NCI-H2196 (cell line): ENCODE measurements at regions not wholly inside any gene's neighbourhood (a gene's known extent, or its start where the extent isn't known, plus 50 kb on each side); places are given as distances from the start of the nearest gene placed in this dataset.
"Not testable (repeated sequence)": the region's sequence is repeated elsewhere in the genome, so short reads cannot be mapped to it uniquely, and the experiment has no call there.

Experiments
- DNase-seq: peaks from one replicate; lab custom pipeline; 2025; ENCODE audit not compliant: unreplicated experiment; lab: John Stamatoyannopoulos, UW

DNA sequence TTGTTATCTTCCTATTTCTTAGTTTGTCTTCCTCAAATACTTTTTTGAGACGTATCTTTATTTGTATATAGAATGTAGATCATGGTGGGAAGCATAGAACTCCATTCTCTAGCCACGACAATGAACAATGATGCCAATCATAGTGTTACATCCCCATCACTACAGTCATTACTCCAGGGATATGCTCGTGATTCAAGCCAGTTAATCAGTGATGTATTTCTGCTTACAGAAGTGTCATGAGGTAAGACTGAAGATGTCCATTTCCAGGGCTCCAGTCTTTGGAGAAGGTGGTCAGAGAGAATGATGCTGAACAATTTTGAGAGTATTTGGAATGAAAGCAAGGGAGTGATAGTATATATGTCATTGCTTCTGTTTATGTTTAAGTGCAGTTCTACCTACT lies 777.2 kb upstream of the TMEFF2 start:
- DNase-seq, result no peak

DNA sequence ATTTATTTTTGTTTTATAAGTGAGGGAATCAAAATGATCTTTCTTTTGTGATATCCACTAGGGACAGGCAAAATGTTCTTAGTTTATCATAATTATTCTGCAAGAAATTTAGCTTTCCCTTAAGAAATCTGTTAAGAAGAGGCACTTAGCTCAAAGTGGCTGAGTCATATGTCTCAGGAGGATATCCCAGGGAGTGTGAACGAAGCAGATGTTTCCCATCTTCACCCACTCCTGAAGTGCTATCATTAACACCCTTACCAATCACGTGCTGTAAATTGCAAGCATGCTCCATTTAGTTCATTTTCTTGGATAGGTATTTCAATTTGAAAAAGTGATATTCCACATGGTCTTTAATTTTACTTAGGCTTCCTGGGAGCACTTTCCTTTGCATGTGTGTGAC lies 774.3 kb upstream of the TMEFF2 start:
- no peak for DNase-seq

DNA sequence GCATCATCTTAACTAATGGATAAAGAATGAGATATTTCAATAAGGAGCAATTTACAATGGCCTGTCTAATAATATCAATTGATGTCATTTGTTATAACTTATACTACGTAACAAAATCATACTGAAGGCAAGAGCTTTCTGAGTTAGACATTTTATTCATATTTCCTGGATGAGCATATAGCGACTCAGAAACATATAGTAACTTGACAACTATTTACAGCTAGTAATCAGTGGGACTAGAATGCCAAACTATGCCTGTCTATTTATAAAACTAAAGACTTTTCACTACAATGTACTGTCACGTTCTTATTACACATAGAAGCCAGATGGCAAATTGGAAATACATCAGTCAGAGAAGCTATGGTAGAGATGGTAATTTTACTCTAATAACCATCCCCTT lies 766.2 kb upstream of the TMEFF2 start:
- no peak for DNase-seq

DNA sequence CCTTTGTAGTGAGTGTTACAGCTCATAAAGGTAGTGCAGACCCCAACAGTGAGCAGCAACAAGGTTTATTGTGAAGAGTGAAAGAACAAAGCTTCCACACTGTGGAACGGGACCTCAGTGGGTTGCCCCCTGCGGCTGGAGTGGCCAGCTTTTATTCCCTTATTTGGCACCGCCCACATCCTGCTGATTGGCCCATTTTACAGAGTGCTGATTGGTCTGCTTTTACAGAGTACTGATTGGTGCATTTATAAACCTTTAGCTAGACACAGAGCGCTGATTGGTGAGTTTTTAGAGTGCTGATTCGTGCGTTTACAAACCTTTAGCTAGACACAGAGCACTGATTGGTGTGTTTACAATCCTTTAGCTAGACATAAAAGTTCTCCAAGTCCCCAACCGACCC lies 763.9 kb upstream of the TMEFF2 start:
- DNase-seq, result not testable (repeated sequence)

DNA sequence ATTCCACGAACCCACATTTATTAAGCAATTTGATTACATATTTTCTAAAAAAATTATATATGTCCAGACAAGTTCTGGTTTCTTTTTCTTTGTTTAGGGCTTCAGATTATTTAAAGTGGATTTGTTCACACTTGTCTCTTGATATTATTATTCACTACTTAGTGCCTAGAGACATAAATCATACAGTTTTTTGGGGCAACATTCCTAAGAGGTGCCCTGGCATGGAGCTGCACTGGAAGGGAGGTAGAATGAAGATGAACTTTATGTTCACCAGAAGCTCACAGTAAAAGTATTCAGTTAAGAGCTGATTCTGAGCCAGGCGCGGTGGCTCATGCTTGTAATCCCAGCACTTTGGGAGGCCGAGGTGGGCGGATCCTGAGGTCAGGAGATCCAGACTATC lies 762.7 kb upstream of the TMEFF2 start:
- no peak for DNase-seq

DNA sequence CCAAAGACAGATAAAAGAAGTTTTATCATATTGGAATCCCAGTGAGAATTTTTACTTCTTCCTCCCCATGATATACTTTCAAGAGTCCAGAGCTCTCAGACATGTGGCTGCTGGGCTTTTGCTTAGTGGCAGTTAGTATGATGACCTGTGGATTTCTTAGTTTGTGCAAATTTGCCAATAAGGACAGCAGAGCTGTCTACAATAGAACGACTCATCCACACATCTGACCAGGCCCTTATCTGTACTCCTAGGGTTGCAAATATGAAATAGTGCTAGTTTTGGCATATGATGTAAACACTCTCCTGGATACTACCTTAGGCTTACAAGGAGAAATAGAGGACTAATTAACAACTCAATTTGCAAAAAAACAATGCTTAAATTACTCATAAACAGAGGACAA lies 758.4 kb upstream of the TMEFF2 start:
- no peak for DNase-seq

DNA sequence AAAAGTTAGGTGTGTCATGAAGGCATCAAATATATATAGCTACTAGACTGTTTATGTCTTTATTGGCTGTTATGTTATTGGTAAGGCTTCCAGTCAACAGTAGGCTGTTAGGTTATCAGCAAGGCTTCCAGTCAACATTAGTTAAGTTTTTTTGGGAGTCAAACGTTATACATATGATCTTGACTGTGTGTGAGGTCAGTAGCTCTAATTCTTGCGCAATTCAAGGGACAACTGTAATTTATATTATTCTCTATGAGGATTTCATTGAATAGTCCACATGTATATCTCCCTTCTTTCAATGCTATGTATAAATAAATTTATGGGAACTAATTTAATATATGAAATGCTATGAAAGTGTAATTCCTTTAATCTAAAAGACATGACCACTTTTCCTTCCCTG lies 757.5 kb upstream of the TMEFF2 start:
- DNase-seq, result no peak

DNA sequence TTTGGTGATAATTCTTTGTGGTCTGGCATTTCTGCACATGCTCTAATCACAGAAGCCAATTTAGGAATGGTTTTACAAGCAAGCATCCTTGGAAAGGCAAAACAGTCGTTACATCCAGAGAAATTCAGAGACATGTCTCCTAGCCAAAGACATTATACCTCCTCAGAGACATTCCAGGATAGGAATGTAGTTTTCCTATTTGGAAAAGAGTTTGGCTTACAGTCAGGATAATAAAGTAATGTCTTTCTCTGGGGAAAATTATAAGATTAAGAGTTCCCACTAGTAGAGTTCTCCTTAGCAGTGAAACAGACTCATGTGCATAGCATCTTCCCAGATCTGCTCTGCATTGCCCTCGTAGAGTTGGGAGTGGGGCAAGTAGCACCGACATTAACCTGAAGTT lies 753.6 kb upstream of the TMEFF2 start:
- DNase-seq, result no peak

DNA sequence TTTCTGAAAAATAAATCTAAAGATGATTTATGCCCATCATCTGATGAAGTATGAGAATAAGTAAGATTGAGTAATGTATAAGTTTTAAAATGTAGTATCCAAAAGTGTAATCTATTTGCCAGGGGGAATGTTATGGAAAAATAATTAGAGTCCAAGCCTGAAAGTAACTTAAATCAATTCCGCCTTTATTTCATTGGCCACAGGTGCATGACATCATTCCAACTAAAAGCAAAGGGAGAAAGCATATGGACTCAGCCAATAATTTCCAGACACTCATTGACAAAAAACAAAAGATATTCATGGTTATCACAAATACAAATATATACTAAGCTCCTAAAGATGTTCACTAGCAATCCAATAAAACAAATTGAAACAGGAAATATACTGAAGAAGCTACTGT lies 752.6 kb upstream of the TMEFF2 start:
- DNase-seq, result no peak

DNA sequence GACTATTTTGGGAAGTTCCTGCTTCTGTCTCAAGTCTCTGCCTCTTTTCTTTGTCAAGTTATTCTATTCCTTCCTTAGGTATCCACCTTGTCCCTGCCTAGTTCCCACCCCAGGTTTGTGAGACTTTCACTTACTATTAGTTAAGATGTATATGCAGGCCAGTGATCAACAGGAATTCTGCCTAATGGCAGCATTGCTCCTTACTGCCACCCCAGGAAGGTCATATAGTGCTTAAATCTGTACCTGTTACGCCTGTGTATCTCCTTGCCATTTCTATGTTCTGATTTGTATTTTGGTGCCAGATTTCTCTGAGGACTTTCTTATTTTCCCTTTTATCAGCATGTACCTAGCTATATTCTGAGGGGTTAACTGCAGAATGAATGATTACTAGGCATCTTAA lies 746.0 kb upstream of the TMEFF2 start:
- no peak for DNase-seq

DNA sequence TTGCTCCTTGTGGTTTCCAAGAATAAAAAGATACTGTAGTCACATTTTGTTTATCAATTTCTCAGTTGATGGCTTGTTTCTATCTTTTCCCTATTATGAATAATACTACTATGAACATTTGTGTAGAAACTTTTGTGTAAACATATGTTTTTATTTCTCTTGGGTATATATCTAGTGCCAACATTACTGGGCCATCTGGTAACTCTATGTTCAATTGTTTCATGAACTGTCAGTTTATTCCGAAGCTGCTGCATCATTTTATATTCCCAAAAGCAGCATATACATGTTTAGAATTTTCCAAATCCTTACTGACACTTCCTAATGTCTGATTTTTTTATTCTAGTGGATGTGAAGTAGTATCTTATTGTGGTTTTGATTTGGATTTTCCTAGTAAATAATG lies 737.6 kb upstream of the TMEFF2 start:
- DNase-seq, result no peak

DNA sequence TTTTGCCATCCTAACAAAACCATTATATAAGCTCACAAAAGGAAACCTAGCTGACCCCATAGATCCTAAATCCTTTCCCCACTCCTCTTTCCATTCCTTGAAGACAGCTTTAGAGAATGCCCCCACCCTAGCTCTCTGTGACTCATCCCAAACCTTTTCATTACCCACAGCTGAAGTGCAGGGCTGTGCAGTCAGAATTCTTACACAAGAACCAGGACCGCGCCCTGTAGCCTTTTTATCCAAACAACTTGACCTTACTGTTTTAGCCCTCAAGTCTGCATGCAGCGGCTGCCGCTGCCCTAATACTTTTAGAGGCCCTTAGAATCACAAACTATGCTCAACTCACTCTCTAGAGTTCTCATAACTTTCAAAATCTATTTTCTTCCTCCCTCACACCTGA lies 726.9 kb upstream of the TMEFF2 start:
- not testable (repeated sequence) for DNase-seq

DNA sequence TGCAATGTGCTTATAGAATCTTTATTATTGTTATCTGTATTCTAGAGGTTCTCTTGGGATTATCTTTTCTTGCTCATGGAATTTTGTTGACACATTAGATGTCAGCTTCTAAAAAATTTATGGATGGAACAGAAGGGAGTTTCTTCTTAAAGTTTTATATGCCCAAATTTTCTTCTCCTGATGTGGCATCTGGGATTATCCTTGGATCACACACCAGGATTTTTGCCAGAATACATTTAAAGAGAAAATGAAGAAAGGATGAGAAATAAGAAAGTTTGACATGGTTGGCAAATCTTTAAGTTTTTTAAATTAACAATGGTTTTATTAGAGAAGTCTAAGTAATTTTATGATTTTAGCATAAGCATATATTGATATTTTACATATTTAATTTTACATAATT lies 706.7 kb upstream of the TMEFF2 start:
- no peak for DNase-seq

DNA sequence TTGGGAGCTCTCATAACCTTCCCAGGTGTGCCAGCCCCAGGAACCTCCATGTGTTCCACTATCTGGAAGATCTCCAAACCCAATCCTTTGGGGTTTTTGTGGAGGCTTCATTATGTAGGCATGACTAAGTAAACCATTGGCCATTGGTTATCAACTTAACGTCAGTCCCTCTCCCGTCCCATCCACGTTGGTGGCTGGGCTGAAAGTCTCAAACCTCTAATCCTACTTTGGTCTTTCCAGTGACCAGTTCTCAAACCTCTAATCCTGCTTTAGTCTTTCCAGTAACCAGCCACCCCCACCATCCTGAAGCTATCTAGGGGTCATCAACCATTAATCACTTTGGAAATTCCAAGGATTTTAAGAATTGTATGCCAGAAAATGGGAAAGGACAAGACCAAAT lies 704.7 kb upstream of the TMEFF2 start:
- DNase-seq, result no peak

DNA sequence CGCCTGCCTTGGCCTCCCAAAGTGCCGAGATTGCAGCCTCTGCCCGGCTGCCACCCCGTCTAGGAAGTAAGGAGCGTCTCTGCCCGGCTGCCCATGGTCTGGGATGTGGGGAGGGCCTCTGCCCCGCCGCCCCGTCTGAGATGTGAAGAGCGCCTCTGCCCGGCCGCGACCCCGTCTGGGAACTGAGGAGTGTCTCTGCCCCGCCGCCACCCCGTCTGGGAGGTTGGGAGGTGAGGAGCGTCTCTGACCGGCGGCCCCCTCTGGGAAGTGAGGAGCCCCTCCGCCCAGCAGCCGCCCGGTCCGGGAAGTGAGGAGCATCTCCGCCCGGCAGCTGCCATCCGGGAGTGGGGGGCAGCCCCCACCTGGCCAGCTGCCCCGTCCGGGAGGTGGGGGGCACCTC lies 699.2 kb upstream of the TMEFF2 start:
- not testable (repeated sequence) for DNase-seq

DNA sequence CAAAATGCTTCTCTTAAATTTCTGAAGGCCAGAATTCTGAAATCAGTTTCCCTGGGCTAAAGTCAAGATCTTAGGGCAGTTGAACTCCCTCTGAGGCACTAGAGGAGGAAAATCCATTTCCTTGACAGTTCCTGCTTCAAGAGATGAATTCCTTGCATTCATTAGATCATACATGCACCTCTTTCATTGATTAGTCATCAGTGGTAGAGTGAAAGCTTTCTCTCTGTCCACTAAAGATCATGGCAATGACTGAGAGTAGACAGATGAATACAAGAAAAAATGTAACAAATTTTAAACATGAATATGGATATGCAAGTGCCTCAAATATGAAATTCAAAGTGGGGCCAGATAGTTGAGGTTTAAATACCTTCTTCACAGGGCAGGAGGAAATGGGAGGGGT lies 693.4 kb upstream of the TMEFF2 start:
- DNase-seq, result no peak

DNA sequence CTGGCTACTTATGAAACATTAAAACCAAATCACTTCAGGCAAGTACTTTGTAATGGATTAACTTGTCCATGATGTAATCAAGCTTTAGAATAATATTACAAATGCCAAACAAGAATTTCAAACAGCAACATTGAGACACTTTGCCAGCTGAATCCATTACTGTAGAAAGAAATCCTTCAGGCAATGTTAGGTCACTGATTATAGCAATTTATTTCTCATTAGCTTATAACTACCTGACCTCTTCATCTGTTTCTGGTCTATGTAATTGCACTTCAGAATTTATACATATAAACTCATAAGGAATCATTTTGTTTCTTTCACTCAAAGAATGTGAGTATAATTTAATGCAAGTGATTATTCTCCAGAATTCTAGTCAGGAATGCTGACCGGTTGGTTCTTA lies 692.6 kb upstream of the TMEFF2 start:
- no peak for DNase-seq

DNA sequence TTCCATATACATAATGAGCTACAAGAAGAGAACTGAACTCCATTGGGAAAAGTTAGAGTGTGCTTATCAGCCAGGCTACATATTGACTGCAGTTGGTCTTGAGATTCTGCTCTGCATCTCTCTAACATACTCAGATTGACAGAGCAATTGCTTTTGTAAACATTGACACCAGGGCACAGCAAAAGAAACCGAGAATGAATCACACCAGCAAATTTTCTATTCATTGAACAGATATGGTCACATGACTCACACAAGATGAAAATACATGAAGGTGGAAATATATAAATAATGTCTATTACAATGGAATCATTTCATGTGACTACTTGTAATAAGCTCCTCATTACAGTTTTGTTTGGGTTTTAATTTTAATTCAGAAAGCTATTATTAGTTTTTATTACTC lies 691.9 kb upstream of the TMEFF2 start:
- no peak for DNase-seq

DNA sequence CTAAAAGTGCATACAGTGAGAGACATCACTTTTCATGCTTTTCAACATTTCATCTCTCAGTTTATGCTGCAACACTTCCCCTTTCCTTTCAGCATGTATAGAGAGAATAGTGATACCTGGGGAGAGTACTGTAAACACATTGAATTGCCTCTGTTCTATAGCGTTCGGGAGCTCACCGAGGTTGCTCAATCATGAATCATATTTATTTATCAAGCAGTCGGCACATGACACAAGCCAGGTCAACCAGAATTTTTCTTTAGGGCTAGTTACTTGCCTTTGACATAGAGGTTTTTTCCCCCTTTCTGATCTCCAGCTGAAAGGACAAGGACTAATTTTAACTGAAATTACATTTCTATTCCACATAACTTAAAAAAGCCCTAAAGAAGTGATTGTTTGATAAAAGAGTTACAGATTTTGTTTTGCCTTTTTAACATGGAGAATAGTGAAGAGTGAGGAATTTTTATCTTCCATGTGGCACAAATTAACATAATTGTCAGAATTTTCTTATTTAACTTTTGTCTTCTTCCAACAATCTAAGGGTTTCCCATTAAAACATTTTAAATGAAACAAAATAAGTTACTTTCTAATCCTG lies 690.9 kb upstream of the TMEFF2 start:
- DNase-seq, result no peak

DNA sequence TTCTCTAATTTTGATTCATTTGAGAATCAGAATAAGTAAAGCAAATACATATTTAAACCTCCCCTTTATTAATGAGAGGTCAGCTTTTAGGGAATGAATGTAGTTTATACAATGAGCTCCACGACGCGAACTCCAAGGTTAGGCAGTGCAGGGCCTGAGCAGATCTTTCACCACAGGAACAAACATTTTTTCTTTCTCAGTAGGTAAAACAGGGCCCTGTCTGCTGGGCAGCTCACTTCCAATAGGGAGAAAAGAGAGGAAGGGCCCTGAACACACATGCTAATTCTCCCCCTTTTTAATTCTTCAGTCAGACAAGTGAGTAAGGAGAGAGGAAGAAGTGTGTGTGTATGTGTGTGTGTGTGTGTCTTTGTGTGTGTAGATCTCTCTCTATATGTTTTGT lies 682.4 kb upstream of the TMEFF2 start:
- no peak for DNase-seq

DNA sequence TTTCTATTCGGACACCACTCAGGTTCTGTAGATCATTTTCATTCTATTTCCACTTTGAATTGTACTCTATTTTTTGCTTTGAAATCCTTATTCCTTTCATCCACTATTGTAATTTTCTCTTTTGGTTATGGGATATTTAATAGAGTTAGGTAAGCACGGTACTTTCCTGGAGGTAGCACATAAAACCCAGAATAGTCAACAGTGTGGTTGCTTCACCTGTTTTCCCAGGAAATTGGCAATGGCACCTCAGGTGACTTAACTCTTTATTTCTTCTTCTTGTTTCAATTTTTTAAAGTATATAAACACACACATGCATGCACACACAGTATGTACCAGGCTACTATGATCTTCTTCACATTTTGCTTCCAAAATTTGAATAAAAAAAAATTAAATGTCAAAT lies 682.0 kb upstream of the TMEFF2 start:
- DNase-seq, result no peak

DNA sequence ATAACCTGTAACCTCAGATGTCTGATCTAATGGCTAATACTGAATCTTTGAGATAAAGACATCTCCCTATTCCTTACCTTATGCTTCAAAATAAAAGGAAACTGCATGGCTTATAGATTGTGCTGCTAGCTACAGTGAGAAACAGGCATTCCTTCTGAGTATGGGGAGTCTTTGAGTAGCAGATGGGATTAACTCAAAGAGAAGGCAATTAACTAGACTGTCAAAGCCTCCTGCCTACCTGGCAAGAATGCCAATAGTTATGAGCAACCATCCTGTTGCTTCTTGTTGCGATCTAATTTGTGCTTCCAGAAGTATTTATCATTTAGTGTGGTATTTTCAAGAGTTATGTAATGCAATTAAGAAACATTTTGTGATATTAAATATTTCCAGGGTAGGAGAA lies 660.0 kb upstream of the TMEFF2 start:
- no peak for DNase-seq

DNA sequence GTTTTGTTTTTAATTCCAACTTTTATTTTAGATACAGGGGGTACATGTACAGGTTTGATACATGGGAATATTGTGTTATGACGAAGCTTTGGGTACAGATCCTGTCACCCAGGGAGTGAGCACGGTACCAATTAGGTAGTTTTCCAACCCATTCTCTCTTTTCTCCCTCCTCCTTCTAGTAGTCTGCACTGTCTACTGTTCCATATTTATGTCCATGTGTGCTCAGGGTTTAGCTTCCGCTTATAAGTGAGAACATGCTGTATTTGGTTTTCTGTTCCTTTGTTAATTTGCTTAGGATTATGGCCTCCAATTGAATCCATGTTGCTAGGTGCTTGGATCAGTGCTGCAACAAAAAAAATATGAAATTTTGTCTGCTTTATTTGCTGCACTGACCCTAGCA lies 659.3 kb upstream of the TMEFF2 start:
- DNase-seq, result no peak

DNA sequence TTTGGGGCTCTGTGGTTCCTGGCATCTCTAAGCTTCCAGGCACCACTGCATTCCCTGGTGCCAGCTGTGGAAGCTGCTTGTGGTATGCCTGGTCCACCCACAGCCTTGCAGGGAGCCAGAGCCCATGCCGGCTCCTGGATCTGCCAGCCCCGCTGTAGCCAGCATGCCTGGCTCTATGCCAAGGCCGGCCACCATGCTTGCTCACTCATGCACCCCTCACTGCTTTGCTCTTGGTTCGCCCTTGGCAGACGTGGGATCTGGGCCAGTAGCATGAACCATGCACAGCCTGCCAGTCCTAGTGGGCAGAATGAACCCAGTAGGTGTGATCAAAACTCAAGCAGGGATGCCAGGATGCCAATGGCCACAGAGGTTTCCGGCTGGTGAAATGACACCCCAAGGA lies 634.2 kb upstream of the TMEFF2 start:
- DNase-seq, result no peak
